B cell (primary cell): ENCODE measurements at regions not wholly inside any gene's neighbourhood (a gene's known extent, or its start where the extent isn't known, plus 50 kb on each side); places are given as distances from the start of the nearest gene placed in this dataset.

Experiments
- EZH2 ChIP-seq: IDR thresholded peaks from 2 replicates; pipeline ENCODE4 v1.6.1; 2012; ENCODE audit warnings: borderline replicate concordance, low read depth, mild to moderate bottlenecking, moderate library complexity, low read length; ENCODE audit not compliant: insufficient read depth, poor library complexity, severe bottlenecking
- TF ChIP-seq, protein P1 (sequence below): fragments of 200-600 bp; IDR thresholded peaks from one replicate; pipeline ENCODE4 v1.8.0; 2022; ENCODE audit warnings: antibody characterized with exemption, mild to moderate bottlenecking

DNA sequence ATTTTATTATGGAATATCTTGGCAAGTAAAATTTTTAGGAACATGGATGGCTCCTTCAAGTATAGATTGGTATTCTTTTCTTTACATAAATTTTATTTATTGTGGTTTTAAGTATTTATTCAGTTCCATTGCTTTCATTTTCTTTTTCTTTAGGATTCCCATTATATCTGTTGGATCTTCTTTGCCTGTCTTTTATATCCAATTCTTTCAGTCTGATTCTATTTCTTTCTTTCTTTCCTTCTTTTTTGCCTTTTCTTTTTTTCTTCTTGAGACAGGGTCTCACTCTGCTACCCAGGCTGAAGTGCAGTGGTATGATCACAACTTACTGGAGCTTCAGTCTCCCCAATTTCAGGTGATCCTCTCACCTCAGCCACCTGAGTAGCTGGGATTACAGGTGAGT lies 74.2 kb upstream of the GLI3 start:
- TF ChIP-seq, protein P1, sequence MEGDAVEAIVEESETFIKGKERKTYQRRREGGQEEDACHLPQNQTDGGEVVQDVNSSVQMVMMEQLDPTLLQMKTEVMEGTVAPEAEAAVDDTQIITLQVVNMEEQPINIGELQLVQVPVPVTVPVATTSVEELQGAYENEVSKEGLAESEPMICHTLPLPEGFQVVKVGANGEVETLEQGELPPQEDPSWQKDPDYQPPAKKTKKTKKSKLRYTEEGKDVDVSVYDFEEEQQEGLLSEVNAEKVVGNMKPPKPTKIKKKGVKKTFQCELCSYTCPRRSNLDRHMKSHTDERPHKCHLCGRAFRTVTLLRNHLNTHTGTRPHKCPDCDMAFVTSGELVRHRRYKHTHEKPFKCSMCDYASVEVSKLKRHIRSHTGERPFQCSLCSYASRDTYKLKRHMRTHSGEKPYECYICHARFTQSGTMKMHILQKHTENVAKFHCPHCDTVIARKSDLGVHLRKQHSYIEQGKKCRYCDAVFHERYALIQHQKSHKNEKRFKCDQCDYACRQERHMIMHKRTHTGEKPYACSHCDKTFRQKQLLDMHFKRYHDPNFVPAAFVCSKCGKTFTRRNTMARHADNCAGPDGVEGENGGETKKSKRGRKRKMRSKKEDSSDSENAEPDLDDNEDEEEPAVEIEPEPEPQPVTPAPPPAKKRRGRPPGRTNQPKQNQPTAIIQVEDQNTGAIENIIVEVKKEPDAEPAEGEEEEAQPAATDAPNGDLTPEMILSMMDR: no peak
- no peak for TF ChIP-seq EZH2
